ENCODE measurements at regions not wholly inside any gene's neighbourhood (a gene's known extent, or its start where the extent isn't known, plus 50 kb on each side); places are given as distances from the start of the nearest gene placed in this dataset.

GRCh38 chr2:65997961-65998360, 437.0 kb upstream of the MEIS1 start:
- no peak overlapping the region for H3K4me3 ChIP-seq (replicated peaks; ENCODE audit: low read depth, low read length)
- TF ChIP-seq, protein P1, sequence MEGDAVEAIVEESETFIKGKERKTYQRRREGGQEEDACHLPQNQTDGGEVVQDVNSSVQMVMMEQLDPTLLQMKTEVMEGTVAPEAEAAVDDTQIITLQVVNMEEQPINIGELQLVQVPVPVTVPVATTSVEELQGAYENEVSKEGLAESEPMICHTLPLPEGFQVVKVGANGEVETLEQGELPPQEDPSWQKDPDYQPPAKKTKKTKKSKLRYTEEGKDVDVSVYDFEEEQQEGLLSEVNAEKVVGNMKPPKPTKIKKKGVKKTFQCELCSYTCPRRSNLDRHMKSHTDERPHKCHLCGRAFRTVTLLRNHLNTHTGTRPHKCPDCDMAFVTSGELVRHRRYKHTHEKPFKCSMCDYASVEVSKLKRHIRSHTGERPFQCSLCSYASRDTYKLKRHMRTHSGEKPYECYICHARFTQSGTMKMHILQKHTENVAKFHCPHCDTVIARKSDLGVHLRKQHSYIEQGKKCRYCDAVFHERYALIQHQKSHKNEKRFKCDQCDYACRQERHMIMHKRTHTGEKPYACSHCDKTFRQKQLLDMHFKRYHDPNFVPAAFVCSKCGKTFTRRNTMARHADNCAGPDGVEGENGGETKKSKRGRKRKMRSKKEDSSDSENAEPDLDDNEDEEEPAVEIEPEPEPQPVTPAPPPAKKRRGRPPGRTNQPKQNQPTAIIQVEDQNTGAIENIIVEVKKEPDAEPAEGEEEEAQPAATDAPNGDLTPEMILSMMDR (IDR thresholded peaks at IDR 0.05; ENCODE audit: low read length, missing control alignments): no peak
- no peak for DNase-seq (ENCODE audit: low read depth)

DNA sequence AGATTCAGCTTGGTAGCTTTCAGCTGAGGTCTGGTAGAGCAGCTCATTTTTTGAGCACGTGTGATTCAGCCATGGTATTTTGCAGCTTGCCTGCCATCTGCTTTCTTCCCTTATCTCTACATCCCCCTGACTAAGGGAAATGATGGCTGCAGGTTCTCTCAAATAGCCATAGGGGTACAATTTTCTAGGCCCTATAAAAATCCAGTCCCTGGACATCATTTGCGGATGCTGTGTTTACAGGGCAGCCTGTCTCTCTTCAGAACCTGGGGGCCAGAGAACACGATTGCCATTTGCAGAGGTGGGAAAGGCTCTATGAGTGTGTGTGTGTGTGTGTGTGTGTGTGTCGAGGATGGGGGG, 442.7 kb upstream of the MEIS1 start:
- no peak for DNase-seq (ENCODE audit: low read depth)
- TF ChIP-seq, protein P1 (IDR thresholded peaks at IDR 0.05; ENCODE audit: low read length, missing control alignments): no peak
- no peak overlapping the region for H3K4me3 ChIP-seq (replicated peaks; ENCODE audit: low read depth, low read length)

DNA sequence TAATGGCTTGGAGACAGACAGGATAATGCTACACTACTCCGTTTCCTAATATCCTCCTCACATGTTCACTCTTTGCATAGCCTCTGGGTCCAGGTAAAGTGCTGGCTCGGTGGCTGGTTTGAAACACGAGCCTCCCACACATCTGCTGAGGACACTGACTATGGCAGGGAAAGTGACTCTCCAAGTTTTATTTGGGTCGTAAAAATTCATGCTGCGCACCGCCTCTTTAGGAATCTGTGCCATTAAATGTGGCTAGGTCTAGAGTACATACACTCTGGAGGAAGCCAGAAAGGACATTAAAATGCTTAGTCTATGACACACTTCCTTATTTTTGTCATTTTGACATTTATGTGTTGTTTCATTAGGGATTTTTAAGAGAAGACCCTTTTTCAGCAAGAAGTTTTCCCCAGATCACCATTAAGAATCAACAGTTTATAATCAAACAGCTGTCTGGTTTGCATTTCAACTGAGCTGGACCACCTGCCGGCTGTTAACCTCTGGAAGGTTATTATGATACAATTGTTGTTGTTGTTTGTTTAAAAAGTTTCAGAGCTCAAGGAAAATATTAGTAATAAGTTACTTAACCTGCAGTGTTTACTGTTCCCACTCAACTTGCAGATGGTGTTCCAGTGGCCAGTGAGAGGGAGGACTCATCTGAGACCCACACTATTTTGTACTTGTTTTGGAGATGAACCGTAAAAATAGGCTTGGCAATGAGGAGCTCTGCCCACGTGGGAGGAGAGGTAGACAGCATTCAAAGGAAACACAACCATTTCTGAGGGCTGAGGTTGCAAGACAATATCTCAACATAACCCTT, 443.3 kb upstream of the MEIS1 start:
- no peak for DNase-seq (ENCODE audit: low read depth)
- TF ChIP-seq, protein P1 (IDR thresholded peaks at IDR 0.05; ENCODE audit: low read length, missing control alignments): no peak
- H3K4me3 ChIP-seq (replicated peaks; ENCODE audit: low read depth, low read length): no peak overlapping the region

DNA sequence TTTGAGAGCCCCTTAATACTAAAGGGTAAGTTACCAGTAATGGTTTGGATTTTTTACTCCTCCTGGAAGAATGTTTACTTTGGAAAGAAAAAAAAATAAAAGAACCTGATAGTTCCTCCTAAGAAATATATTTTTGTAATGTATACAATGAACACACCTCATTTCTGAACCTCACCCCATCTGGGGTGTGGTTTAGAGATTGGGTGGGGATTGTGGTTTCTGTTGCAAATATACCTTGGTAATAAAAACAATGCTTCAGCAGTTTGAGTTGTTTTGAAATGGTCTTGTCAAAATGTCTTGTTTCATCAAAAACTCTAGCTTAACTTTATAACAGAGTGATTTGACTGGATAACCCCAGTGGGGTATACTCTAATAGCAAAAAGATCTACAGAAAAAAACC, 448.9 kb upstream of the MEIS1 start:
- DNase-seq (ENCODE audit: low read depth): no peak
- TF ChIP-seq, protein P1 (IDR thresholded peaks at IDR 0.05; ENCODE audit: low read length, missing control alignments): no peak
- H3K4me3 ChIP-seq (replicated peaks; ENCODE audit: low read depth, low read length): no peak overlapping the region

DNA sequence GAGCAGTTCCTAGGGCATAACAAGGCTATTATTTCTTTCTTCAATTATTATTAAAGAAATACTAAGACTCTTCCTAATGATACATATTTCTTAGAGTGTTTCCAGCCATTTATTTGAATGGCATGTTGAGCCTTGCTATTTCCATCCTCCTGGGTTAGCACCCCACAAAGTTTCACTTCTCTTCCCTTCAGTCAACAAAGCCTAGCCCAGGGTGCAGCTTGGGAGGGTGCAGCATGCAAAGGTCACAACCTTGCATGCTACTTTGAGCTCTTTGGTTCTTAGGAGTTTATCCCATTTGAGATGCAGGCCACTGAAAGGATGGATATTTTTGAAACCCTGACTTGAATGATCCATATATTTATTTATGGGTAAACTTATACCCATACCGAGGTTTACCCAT, 454.4 kb upstream of the MEIS1 start:
- no peak overlapping the region for H3K4me3 ChIP-seq (replicated peaks; ENCODE audit: low read depth, low read length)
- TF ChIP-seq, protein P1 (IDR thresholded peaks at IDR 0.05; ENCODE audit: low read length, missing control alignments): no peak
- DNase-seq (ENCODE audit: low read depth): no peak

DNA sequence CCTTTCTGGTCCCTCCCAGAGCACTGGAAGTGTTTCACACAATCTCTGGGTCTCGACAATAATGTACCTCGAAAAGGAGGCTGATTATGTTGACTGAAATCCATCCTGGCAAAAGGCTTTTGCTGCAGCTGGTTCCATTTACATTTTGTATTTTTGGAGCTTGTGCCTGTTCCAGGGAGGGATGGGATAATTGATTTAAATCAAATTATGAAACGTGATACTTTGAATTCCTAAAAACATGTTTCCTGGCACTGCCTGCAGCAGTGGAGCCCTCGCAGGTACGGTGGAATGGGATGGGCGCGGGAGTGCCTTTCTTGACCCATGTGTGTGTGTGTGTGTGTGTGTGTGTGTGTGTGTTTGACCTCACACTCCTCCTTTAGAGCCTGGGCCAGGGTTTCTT, 455.5 kb upstream of the MEIS1 start:
- TF ChIP-seq, protein P1 (IDR thresholded peaks at IDR 0.05; ENCODE audit: low read length, missing control alignments): no peak
- no peak overlapping the region for H3K4me3 ChIP-seq (replicated peaks; ENCODE audit: low read depth, low read length)
- no peak for DNase-seq (ENCODE audit: low read depth)

Measured in fibroblast of pulmonary artery (primary cell).